SK-N-SH treated with all-trans-retinoic acid at 6 μM for 48 hours (cell line): ENCODE measurements at regions not wholly inside any gene's neighbourhood (a gene's known extent, or its start where the extent isn't known, plus 50 kb on each side); places are given as distances from the start of the nearest gene placed in this dataset.

ENCODE experiments used
- ARNTL ChIP-seq: fragments of 450-650 bp; formaldehyde crosslinking; IDR thresholded peaks from 2 replicates; pipeline ENCODE4 v1.5.0; 2020; ENCODE audit warnings: low read depth, mild to moderate bottlenecking, moderate library complexity, borderline replicate concordance
- PPARA ChIP-seq: fragments of 250-450 bp; sonication (Bioruptor Pico); IDR thresholded peaks from 2 replicates; pipeline ENCODE4 v1.5.0; 2020; ENCODE audit warnings: mild to moderate bottlenecking, borderline replicate concordance
- ZFP30 ChIP-seq: fragments of 450-650 bp; formaldehyde crosslinking; IDR thresholded peaks from 2 replicates; pipeline ENCODE4 v1.5.0; 2022; ENCODE audit warnings: mild to moderate bottlenecking, moderate library complexity
- ZNF565 ChIP-seq: fragments of 450-650 bp; formaldehyde crosslinking; conservative IDR thresholded peaks from 2 replicates; pipeline ENCODE4 v1.5.0; 2020; ENCODE audit warnings: low read depth, mild to moderate bottlenecking, moderate library complexity
- TF ChIP-seq, protein P1 (sequence below): fragments of 250-450 bp; sonication (Bioruptor Pico); IDR thresholded peaks from 2 replicates; pipeline ENCODE4 v1.5.1; 2020; ENCODE audit warnings: low read depth, mild to moderate bottlenecking, moderate library complexity

DNA sequence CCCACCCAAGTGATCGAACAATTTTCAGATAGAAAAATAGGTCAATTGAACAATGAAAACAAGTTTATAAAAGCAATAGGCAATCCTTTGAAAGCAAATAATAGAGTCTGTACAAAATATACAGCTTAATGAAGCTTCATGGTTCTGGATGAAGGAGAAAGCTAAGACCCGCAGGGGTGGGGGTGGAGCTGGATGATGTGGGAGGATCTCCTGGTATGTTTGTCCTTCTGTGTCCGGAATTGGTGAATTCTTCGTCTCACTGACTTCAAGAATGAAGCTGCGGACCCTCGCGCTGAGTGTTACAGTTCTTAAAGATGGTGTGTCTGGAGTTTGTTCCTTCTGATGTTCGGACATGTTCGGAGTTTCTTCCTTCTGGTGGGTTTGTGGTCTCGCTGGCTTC lies 149.9 kb downstream of the NXNL2 start:
- no peak for TF ChIP-seq ZFP30 (CRISPR knock-in tag)
- TF ChIP-seq ZNF565 (CRISPR knock-in tag): no peak
- TF ChIP-seq PPARA: no peak
- TF ChIP-seq, protein P1, sequence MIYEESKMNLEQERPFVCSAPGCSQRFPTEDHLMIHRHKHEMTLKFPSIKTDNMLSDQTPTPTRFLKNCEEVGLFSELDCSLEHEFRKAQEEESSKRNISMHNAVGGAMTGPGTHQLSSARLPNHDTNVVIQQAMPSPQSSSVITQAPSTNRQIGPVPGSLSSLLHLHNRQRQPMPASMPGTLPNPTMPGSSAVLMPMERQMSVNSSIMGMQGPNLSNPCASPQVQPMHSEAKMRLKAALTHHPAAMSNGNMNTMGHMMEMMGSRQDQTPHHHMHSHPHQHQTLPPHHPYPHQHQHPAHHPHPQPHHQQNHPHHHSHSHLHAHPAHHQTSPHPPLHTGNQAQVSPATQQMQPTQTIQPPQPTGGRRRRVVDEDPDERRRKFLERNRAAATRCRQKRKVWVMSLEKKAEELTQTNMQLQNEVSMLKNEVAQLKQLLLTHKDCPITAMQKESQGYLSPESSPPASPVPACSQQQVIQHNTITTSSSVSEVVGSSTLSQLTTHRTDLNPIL (CRISPR knock-in tag): no peak
- no peak for TF ChIP-seq ARNTL
